HEK293T (cell line): ENCODE measurements at regions not wholly inside any gene's neighbourhood (a gene's known extent, or its start where the extent isn't known, plus 50 kb on each side); places are given as distances from the start of the nearest gene placed in this dataset.

Experiments used
- CTCF ChIA-PET: fragments of 350-600 bp; formaldehyde crosslinking; extraction: SDS; loops from one replicate; lab custom pipeline; 2021; ENCODE audit warnings: antibody characterized with exemption, inconsistent platforms; lab: Yijun Ruan, JAX
- POLR2A ChIA-PET: fragments of 350-600 bp; formaldehyde crosslinking; extraction: SDS; loops from one replicate; lab custom pipeline; 2020; ENCODE audit warnings: antibody characterized with exemption, inconsistent platforms; lab: Yijun Ruan, JAX
- DNase-seq: peaks from one replicate; pipeline ENCODE4 v3.0.0; 2012; ENCODE audit warnings: mixed read lengths; ENCODE audit errors: extremely low spot score
- ARNT ChIP-seq: fragments of 450-650 bp; IDR thresholded peaks from 2 replicates; pipeline ENCODE4 v1.6.1; 2017; ENCODE audit warnings: mild to moderate bottlenecking
- BHLHE40 ChIP-seq: fragments of 450-650 bp; IDR thresholded peaks from 2 replicates; pipeline ENCODE4 v1.6.1; 2016; ENCODE audit warnings: mild to moderate bottlenecking, moderate library complexity, borderline replicate concordance
- CTBP1 ChIP-seq: fragments of 450-650 bp; IDR thresholded peaks from 2 replicates; pipeline ENCODE4 v1.6.1; 2016; ENCODE audit warnings: borderline replicate concordance
- ELF4 ChIP-seq: fragments of 450-650 bp; IDR thresholded peaks from 2 replicates; pipeline ENCODE4 v1.6.1; 2017; ENCODE audit warnings: antibody characterized with exemption
- FOXA1 ChIP-seq: fragments of 450-650 bp; IDR thresholded peaks from 2 replicates; pipeline ENCODE4 v1.6.1; 2016; ENCODE audit warnings: mild to moderate bottlenecking
- FOXK2 ChIP-seq: fragments of 450-650 bp; IDR thresholded peaks from 2 replicates; pipeline ENCODE4 v1.6.1; 2016; ENCODE audit warnings: mild to moderate bottlenecking
- FOXM1 ChIP-seq: fragments of 450-650 bp; IDR thresholded peaks from 2 replicates; pipeline ENCODE4 v1.6.1; 2017; ENCODE audit warnings: mild to moderate bottlenecking, borderline replicate concordance
- HDGF ChIP-seq: fragments of 450-650 bp; IDR thresholded peaks from 2 replicates; pipeline ENCODE4 v1.6.1; 2017; ENCODE audit warnings: antibody characterized with exemption, borderline replicate concordance
- L3MBTL2 ChIP-seq: fragments of 450-650 bp; conservative IDR thresholded peaks from 2 replicates; pipeline ENCODE4 v1.6.1; 2016; ENCODE audit warnings: mild to moderate bottlenecking
- LEF1 ChIP-seq: fragments of 450-650 bp; IDR thresholded peaks from 2 replicates; pipeline ENCODE4 v1.6.1; 2017; ENCODE audit warnings: mild to moderate bottlenecking, borderline replicate concordance
- NFRKB ChIP-seq: fragments of 450-650 bp; IDR thresholded peaks from 2 replicates; pipeline ENCODE4 v1.6.1; 2016; ENCODE audit warnings: mild to moderate bottlenecking, moderate library complexity
- SP1 ChIP-seq: fragments of 450-650 bp; IDR thresholded peaks from 2 replicates; pipeline ENCODE4 v1.6.1; 2017
- SUZ12 ChIP-seq: fragments of 450-650 bp; IDR thresholded peaks from 2 replicates; pipeline ENCODE4 v1.6.1; 2016; ENCODE audit warnings: mild to moderate bottlenecking
- TARDBP ChIP-seq: fragments of 450-650 bp; IDR thresholded peaks from 2 replicates; pipeline ENCODE4 v1.6.1; 2016
- ZNF384 ChIP-seq: fragments of 450-650 bp; IDR thresholded peaks from 2 replicates; pipeline ENCODE4 v1.6.1; 2016
- TF ChIP-seq, protein P1 (sequence below): fragments of 450-650 bp; IDR thresholded peaks from 2 replicates; pipeline ENCODE4 v1.6.1; 2016

DNA sequence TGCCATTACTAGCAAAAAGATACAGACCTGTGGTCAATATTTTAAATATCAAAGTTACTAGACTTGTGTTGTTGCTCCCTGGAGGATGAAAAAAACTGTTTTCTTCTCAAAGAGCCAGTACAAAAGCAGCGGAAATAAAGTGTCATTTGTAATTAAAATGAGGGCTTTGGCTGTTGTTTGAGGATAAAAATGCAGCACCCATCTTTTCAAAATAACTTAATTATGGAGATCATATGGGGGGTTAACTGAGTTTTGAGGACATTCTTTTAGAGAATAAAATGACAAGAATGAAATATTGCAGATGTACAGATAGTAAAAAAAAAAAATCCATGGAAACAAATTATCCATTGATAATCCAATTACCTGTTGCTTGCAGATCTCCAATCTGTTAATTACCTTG is 1484.4 kb downstream of the LRRC4C start:
- ChIA-PET CTCF (no interaction called here), POLR2A (no interaction called here)
- TF ChIP-seq BHLHE40 = no peak
- no peak for TF ChIP-seq SUZ12
- TF ChIP-seq NFRKB = no peak
- no peak for TF ChIP-seq CTBP1
- TF ChIP-seq ZNF384 = no peak
- no peak for TF ChIP-seq TARDBP
- no peak for TF ChIP-seq SP1
- TF ChIP-seq LEF1 = no peak
- TF ChIP-seq FOXA1 = no peak
- TF ChIP-seq HDGF = no peak
- TF ChIP-seq FOXM1 = no peak
- TF ChIP-seq FOXK2 = no peak
- no peak for TF ChIP-seq ARNT
- no peak for TF ChIP-seq L3MBTL2
- TF ChIP-seq ELF4 = no peak
- TF ChIP-seq, protein P1, sequence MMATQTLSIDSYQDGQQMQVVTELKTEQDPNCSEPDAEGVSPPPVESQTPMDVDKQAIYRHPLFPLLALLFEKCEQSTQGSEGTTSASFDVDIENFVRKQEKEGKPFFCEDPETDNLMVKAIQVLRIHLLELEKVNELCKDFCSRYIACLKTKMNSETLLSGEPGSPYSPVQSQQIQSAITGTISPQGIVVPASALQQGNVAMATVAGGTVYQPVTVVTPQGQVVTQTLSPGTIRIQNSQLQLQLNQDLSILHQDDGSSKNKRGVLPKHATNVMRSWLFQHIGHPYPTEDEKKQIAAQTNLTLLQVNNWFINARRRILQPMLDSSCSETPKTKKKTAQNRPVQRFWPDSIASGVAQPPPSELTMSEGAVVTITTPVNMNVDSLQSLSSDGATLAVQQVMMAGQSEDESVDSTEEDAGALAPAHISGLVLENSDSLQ = no peak
- DNase-seq = no peak

DNA sequence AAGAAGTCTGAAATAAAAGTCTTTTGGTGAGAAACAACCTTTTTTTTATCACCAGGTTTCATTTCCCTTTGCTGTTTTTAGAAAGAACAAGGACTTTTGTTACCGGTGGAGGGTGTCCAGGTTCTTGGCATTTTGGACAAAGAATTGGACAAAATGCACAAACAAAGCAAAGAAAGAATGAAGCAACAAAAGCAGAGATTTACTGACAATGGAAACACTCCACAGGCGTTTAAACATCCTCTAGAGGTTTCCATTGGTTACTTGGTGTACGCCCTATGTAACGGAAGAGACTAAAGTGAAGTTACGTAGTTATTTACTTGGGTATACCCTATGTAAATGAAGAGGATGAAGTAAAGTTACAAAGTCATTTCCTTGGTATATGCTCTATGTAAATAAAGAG is 1487.0 kb downstream of the LRRC4C start:
- no peak for DNase-seq
- CTCF ChIA-PET = no interaction called here
- POLR2A ChIA-PET = no interaction called here
- no peak for TF ChIP-seq LEF1
- no peak for TF ChIP-seq ARNT
- TF ChIP-seq FOXK2 = no peak
- no peak for TF ChIP-seq TARDBP

DNA sequence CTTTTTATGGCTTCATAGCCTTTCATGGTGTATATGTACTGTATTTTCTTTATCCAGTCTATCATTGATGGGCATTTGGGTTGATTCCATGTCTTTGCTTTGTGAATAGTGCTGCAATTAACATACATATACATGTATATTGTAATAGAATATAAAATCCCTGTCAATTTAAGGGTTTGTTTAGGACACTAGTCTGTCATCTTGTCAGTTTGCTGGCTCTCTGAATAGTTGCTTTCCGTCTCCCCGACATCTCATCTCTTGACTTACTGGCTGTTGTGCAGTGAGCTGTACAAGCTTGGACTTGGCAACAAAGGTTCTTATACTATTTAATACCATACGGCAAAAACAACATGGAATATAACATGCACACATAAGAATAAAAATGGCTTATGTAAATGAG is 1487.5 kb downstream of the LRRC4C start:
- TF ChIP-seq, protein P1 = no peak
- no peak for TF ChIP-seq TARDBP
- TF ChIP-seq L3MBTL2 = no peak
- TF ChIP-seq LEF1 = no peak
- TF ChIP-seq FOXM1 = no peak
- no peak for TF ChIP-seq FOXK2
- TF ChIP-seq ELF4 = no peak
- TF ChIP-seq BHLHE40 = no peak
- no peak for TF ChIP-seq ARNT
- TF ChIP-seq SP1 = no peak
- TF ChIP-seq SUZ12 = no peak
- TF ChIP-seq FOXA1 = no peak
- POLR2A ChIA-PET = no interaction called here
- DNase-seq = no peak
- CTCF ChIA-PET = no interaction called here

DNA sequence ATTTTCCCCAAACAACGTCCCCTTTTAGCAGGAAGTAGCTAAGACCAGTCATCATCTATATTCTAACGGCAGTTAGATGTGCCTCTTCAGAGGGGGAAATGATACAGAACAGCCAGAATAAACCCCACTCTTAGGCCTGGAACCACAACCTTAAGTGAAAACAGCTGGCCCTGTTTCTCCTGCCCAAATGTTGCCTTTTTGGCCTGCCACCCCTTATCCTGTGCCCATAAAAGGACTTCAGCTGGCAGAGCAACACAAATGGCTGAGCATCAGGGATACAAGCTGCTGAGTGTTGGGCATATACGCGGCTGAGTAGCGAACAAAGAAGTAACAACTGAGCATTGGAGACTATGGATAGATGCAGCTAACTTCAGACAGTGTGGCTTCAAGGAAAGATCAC is 1491.4 kb downstream of the LRRC4C start:
- DNase-seq = no peak
- CTCF ChIA-PET = no interaction called here
- no peak for TF ChIP-seq NFRKB
- no peak for TF ChIP-seq TARDBP
- TF ChIP-seq, protein P1 = no peak
- no peak for TF ChIP-seq FOXK2
- TF ChIP-seq FOXM1 = no peak
- no peak for TF ChIP-seq HDGF
- TF ChIP-seq L3MBTL2 = no peak
- POLR2A ChIA-PET = no interaction called here

DNA sequence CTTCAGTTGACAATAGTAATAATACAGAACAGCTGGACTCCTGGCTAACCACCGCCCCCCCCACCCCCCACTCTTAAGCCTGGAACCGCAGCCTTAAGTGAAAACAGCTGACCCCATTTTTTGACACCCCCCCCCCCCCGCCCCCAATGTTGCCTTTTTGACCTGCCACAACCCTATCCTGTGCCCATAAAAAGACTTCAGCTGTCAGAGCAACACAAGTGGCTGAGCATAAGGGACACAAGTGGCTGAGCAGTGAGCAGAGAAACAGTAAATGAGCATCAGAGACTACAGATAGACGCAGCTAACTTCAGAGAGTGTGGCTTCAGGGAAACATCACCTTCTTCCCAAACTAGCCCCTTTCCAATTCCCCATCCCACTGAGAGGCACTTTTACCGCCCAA is 1493.8 kb downstream of the LRRC4C start:
- TF ChIP-seq L3MBTL2 (no peak), SP1 (no peak), ZNF384 (no peak), BHLHE40 (no peak), NFRKB (no peak), FOXA1 (no peak), CTBP1 (no peak), SUZ12 (no peak), ARNT (no peak), FOXK2 (no peak)
- POLR2A ChIA-PET = no interaction called here
- CTCF ChIA-PET = no interaction called here
- DNase-seq = no peak

DNA sequence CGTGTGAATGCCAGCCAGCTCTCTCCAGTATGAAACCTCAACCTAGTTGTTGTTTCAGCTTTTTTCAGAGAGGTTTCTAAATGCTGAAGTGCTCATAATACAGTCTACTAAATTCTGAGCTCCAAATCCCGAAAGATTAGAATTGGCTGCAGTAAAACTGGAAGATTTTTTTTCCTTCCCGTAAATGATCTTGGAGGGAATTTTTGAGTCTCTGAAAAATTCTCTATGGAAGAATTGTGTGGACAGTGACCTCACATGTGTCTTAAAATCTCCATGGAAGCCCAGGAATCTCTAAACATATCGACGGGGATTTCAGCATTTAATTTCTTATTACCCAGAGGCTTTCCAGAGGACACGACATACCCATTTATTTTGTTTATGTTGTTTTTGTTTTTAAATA is 1499.2 kb downstream of the LRRC4C start:
- ChIA-PET CTCF (no interaction called here), POLR2A (no interaction called here)
- no peak for TF ChIP-seq CTBP1
- no peak for TF ChIP-seq SP1
- no peak for DNase-seq

DNA sequence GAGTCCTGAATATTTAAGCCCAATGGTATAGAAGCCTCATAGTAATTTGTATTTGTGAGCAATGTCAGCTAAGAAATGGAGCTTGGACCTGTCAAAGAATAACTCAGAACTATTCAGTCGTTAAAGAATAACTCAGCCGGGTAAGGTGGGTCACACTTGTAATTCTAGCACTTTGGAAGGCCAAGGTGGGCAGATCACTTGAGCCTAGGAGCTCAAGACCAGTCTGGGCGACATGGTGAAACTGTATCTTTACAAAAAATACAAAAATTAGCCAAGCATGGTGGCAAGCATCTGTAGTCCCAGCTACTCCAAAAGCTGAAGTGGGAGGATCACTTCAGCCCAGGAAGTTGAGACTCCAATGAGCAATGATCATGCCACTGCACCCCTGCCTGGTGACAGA is 1526.5 kb downstream of the LRRC4C start:
- no peak for TF ChIP-seq SUZ12
- TF ChIP-seq L3MBTL2 = no peak
- no peak for TF ChIP-seq ARNT
- no peak for TF ChIP-seq FOXM1
- no peak for TF ChIP-seq FOXK2
- TF ChIP-seq, protein P1 = no peak
- no peak for TF ChIP-seq NFRKB
- TF ChIP-seq FOXA1 = no peak
- TF ChIP-seq ELF4 = no peak
- TF ChIP-seq TARDBP = no peak
- no peak for TF ChIP-seq CTBP1
- TF ChIP-seq HDGF = no peak
- no peak for TF ChIP-seq BHLHE40
- TF ChIP-seq SP1 = no peak
- TF ChIP-seq LEF1 = no peak
- TF ChIP-seq ZNF384 = no peak
- CTCF ChIA-PET = no interaction called here
- DNase-seq = no peak
- POLR2A ChIA-PET = no interaction called here
